Endothelial cell (in vitro differentiated cells): ENCODE measurements at regions not wholly inside any gene's neighbourhood (a gene's known extent, or its start where the extent isn't known, plus 50 kb on each side); places are given as distances from the start of the nearest gene placed in this dataset.
A peak's percentile ranks its signal among the peaks of the same experiment; 100 is the strongest.

Source experiments
- DNase-seq: peaks from one replicate; pipeline ENCODE4 v3.0.0; 2021; ENCODE audit warnings: low spot score
- H3K27ac Mint-ChIP-seq: one replicate; pipeline ENCODE4 v1.8.0; 2021; ENCODE audit warnings: mixed read lengths, inconsistent platforms; ENCODE audit not compliant: unreplicated experiment
- H3K27me3 Mint-ChIP-seq: one replicate; pipeline ENCODE4 v1.8.0; 2021; ENCODE audit warnings: mild to moderate bottlenecking, moderate library complexity, mixed read lengths, inconsistent platforms; ENCODE audit not compliant: unreplicated experiment
- H3K36me3 Mint-ChIP-seq: one replicate; pipeline ENCODE4 v1.8.0; 2021; ENCODE audit warnings: mild to moderate bottlenecking, low read depth, mixed read lengths, inconsistent platforms; ENCODE audit not compliant: unreplicated experiment
- H3K4me1 Mint-ChIP-seq: one replicate; pipeline ENCODE4 v1.8.0; 2021; ENCODE audit warnings: mild to moderate bottlenecking, mixed read lengths, inconsistent platforms; ENCODE audit not compliant: unreplicated experiment
- H3K4me3 Mint-ChIP-seq: one replicate; pipeline ENCODE4 v1.8.0; 2021; ENCODE audit warnings: mild to moderate bottlenecking, mixed read lengths, inconsistent platforms; ENCODE audit not compliant: unreplicated experiment
- H3K9me3 Mint-ChIP-seq: one replicate; pipeline ENCODE4 v1.8.0; 2021; ENCODE audit warnings: mixed read lengths, inconsistent platforms; ENCODE audit not compliant: unreplicated experiment
- CTCF ChIP-seq: fragments of 200-600 bp; sonication (generic); IDR thresholded peaks from one replicate; pipeline ENCODE4 v1.5.0; 2021; ENCODE audit warnings: antibody characterized with exemption; ENCODE audit not compliant: unreplicated experiment

DNA sequence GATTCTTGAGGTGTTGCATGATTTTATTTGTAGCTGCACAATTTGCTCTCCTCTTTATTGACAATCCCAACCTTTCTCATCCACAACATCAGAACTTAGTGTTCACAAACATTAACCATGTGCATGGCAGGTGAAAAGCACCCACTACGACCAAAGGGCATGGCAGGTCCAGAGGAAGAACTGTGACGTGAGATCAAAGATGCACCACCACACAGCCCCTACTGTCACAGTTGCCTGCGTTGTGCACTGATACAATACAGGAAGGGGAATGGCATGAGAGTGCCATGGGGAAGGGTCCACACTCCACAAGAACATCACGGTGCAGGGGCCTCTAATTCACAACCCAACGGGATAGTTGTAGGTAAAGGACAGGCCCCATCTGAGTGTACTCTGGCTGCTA, 217.1 kb upstream of the PFKP start:
- no peak for TF ChIP-seq CTCF
- Mint-ChIP-seq H3K27ac (no peak overlapping the region), H3K27me3 (no peaks in the 10 kb centered on the region), H3K4me3 (no peak overlapping the region), H3K9me3 (no peaks in the 10 kb centered on the region), H3K4me1 (no peaks in the 10 kb centered on the region), H3K36me3 (no peaks in the 10 kb centered on the region)
- DNase-seq: no peak

DNA sequence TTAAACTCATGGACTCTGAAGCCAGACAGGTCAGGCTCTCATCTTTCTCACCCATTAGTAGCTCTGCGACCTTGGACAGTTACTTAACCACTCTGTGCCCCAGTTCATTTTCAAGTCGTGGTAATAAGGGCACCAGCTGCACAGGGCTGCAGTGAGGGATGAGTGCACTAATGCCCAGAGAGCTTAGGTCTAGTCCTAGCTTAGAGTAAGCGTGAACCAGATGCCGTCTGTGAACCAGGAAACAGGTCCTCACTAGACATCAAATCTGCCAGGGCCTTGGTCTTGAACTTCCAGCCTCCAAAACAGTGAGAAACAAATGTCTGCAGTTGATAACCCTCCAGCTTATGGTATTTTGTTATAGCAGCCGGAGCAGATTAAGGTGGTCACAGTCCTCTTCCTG, 222.4 kb upstream of the PFKP start:
- Mint-ChIP-seq H3K9me3 (no peaks in the 10 kb centered on the region), H3K36me3 (no peaks in the 10 kb centered on the region), H3K4me1 (no peaks in the 10 kb centered on the region), H3K4me3 (no peak overlapping the region), H3K27me3 (no peaks in the 10 kb centered on the region), H3K27ac (no peak overlapping the region)
- DNase-seq: no peak
- no peak for TF ChIP-seq CTCF

- no peaks in the 10 kb centered on the region for H3K9me3 Mint-ChIP-seq
- H3K4me3 Mint-ChIP-seq: no peak overlapping the region
- peak; percentile 64 for DNase-seq
- TF ChIP-seq CTCF: peak; percentile 74
- peaks cover 3% of the 10 kb centered on the region for H3K27me3 Mint-ChIP-seq
- no peaks in the 10 kb centered on the region for H3K4me1 Mint-ChIP-seq
- no peaks in the 10 kb centered on the region for H3K36me3 Mint-ChIP-seq
- H3K27ac Mint-ChIP-seq: no peak overlapping the region
Observed at GRCh38 chr10:2839081-2839725, 228.1 kb upstream of the PFKP start.

DNA sequence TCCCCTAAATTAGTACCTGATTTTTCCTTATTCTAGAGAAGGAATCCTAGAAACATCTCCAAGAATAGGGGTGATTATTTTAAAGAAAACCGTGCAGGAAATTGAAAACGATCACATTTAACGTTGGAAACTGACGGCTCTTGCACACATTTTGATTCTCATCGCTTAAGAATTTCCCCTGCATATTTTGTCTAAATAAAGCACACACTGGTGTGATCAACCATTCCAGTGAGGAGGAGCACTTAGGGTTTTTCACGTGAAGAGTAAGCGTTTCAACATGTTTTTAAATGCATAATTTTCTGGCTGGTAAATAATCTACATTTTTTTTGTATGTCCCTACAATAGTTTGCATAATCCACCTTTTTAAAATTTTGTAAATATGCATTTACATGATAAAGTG, 229.7 kb upstream of the PFKP start:
- H3K27ac Mint-ChIP-seq: no peak overlapping the region
- no peaks in the 10 kb centered on the region for H3K9me3 Mint-ChIP-seq
- no peak for DNase-seq
- no peaks in the 10 kb centered on the region for H3K36me3 Mint-ChIP-seq
- TF ChIP-seq CTCF: no peak
- no peaks in the 10 kb centered on the region for H3K4me1 Mint-ChIP-seq
- H3K27me3 Mint-ChIP-seq: peaks cover 3% of the 10 kb centered on the region
- no peak overlapping the region for H3K4me3 Mint-ChIP-seq

- no peak overlapping the region for H3K27ac Mint-ChIP-seq
- no peaks in the 10 kb centered on the region for H3K36me3 Mint-ChIP-seq
- no peak for TF ChIP-seq CTCF
- H3K27me3 Mint-ChIP-seq: peaks cover 3% of the 10 kb centered on the region
- no peak for DNase-seq
- H3K4me1 Mint-ChIP-seq: no peaks in the 10 kb centered on the region
- H3K4me3 Mint-ChIP-seq: no peak overlapping the region
- H3K9me3 Mint-ChIP-seq: no peaks in the 10 kb centered on the region
Observed at GRCh38 chr10:2836921-2837662, 230.3 kb upstream of the PFKP start.
